ENCODE measurements at regions not wholly inside any gene's neighbourhood (a gene's known extent, or its start where the extent isn't known, plus 50 kb on each side); places are given as distances from the start of the nearest gene placed in this dataset.

- TF ChIP-seq MYC (IDR thresholded peaks at IDR 0.05; ENCODE audit: insufficient read depth, insufficient read length, insufficient replicate concordance, low read length, severe bottlenecking) (no peak), FOXM1 (IDR thresholded peaks at IDR 0.05; ENCODE audit: low read depth, low read length) (no peak), CBFB (IDR thresholded peaks at IDR 0.05; ENCODE audit: low read depth) (no peak)
These were observed 932.9 kb downstream of the ADGRL2 start (continued) for GRCh38 chr1:82733645-82734044.

- Histone ChIP-seq H3K79me2 (ENCODE audit: control insufficient read depth, insufficient read depth, low read length) (no peaks in the 10 kb centered on the region), H3K4me2 (ENCODE audit: control insufficient read depth, insufficient read depth) (no peak overlapping the region), H3K4me3 (no peak overlapping the region), H3K9me3 (replicated peaks; ENCODE audit: control insufficient read depth, insufficient read depth, low read length) (no peaks in the 10 kb centered on the region), H3K36me3 (ENCODE audit: control insufficient read depth in 2 of 2, insufficient read depth in 2 of 2, low read length in 1 of 2) (no peaks in the 10 kb centered on the region), H3K9ac (ENCODE audit: control insufficient read depth, insufficient read depth, low read length) (no peak overlapping the region), H4K20me1 (ENCODE audit: control insufficient read depth, insufficient read depth) (no peaks in the 10 kb centered on the region), H3K27me3 (replicated peaks in 1 of 2; ENCODE audit: control insufficient read depth in 2 of 2, insufficient read depth in 2 of 2, low read length in 1 of 2) (no peaks in the 10 kb centered on the region), H3K4me1 (ENCODE audit: control insufficient read depth, insufficient read depth, low read length) (no peaks in the 10 kb centered on the region), H2AFZ (ENCODE audit: control insufficient read depth, low read depth, low read length) (no peak overlapping the region), H3K27ac (ENCODE audit: control insufficient read depth, insufficient read depth) (no peak overlapping the region)
- ATAC-seq (no peak), FAIRE-seq (no peak), DNase-seq (ENCODE audit: low read depth, low spot score) (no peak)
- ChIA-PET SMC1A (ENCODE audit: uncharacterized antibody, unreplicated experiment) (no interaction called here), RAD21 (ENCODE audit: unreplicated experiment) (no interaction called here), CTCF (no interaction called here), POLR2A (no interaction called here)
- in situ Hi-C loops (cut with MboI), result no loop called here
- intact Hi-C loops (cut with micrococcal nuclease; ENCODE audit: unreplicated experiment), result no loop called here
- BruUV-seq (replicated peaks), result no TSS peak
- no peak for TF ChIP-seq ASH2L (IDR thresholded peaks at IDR 0.05; ENCODE audit: borderline replicate concordance, low read depth)
- TF ChIP-seq SUPT20H (IDR thresholded peaks at IDR 0.05; ENCODE audit: borderline replicate concordance, control insufficient read depth, low read depth, low read length), result no peak
- TF ChIP-seq PAX5 (IDR thresholded peaks at IDR 0.05; ENCODE audit: borderline replicate concordance, low read depth, low read length), result no peak
- TF ChIP-seq NFYA (IDR thresholded peaks at IDR 0.05; ENCODE audit: borderline replicate concordance, low read depth, low read length), result no peak
- TF ChIP-seq BACH1 (IDR thresholded peaks at IDR 0.05; ENCODE audit: borderline replicate concordance), result no peak
- TF ChIP-seq SUZ12 (IDR thresholded peaks at IDR 0.05; ENCODE audit: unreplicated experiment), result no peak
- no peak for TF ChIP-seq BRCA1 (IDR thresholded peaks at IDR 0.05; ENCODE audit: low read depth, low read length)
- no peak for TF ChIP-seq SREBF1 (IDR thresholded peaks at IDR 0.05; ENCODE audit: low read length)
- TF ChIP-seq CBX5 (IDR thresholded peaks at IDR 0.05; ENCODE audit: low read depth), result no peak
- TF ChIP-seq ZNF622 (IDR thresholded peaks at IDR 0.05), result no peak
- TF ChIP-seq BHLHE40 (IDR thresholded peaks at IDR 0.05; ENCODE audit: borderline replicate concordance in 1 of 2, low read depth in 2 of 2, low read length in 1 of 2), result no peak
- no peak for TF ChIP-seq ZNF687 (IDR thresholded peaks at IDR 0.05)
- no peak for TF ChIP-seq SMARCA5 (IDR thresholded peaks at IDR 0.05)
- no peak for TF ChIP-seq SP1 (IDR thresholded peaks at IDR 0.05; ENCODE audit: low read depth, low read length)
- no peak for TF ChIP-seq CEBPZ (IDR thresholded peaks at IDR 0.05; ENCODE audit: low read depth, low read length)
- TF ChIP-seq SIN3A (IDR thresholded peaks at IDR 0.05; ENCODE audit: low read depth, low read length), result no peak
- no peak for TF ChIP-seq POU2F2 (IDR thresholded peaks at IDR 0.05; ENCODE audit: borderline replicate concordance, low read depth, low read length)
These were observed 930.5 kb downstream of the ADGRL2 start for GRCh38 chr1:82731216-82731615.
